ENCODE measurements at regions not wholly inside any gene's neighbourhood (a gene's known extent, or its start where the extent isn't known, plus 50 kb on each side); places are given as distances from the start of the nearest gene placed in this dataset.

- TF ChIP-seq POLR2A (IDR thresholded peaks at IDR 0.05) (no peak), CTCF (IDR thresholded peaks at IDR 0.05) (no peak)
Observed at GRCh38 chr15:101565377-101565776, 75.9 kb upstream of the PCSK6 start.

Measured in right lobe of liver (tissue), 4 donors.